Lung (tissue), 11 donors: ENCODE measurements at regions not wholly inside any gene's neighbourhood (a gene's known extent, or its start where the extent isn't known, plus 50 kb on each side); places are given as distances from the start of the nearest gene placed in this dataset.
A peak's percentile ranks its signal among the peaks of the same experiment; 100 is the strongest.

Source experiments
- ATAC-seq: fragments of 200-7000 bp; cut with Tn5 transposase; one replicate; pipeline ENCODE4 v1.9.1; 2020; ENCODE audit warnings: moderate number of reproducible peaks; ENCODE audit not compliant: insufficient read depth, low FRiP score
- DNase-seq, 3 donors: peaks; one replicate each; pipeline ENCODE4 v3.0.0-alpha.2; 2013 to 2017
- H3K27ac ChIP-seq, 2 donors: one replicate each; pipeline ENCODE4 v1.5.1; 2013; ENCODE audit warnings: mild to moderate bottlenecking in 2 of 2, moderate library complexity in 2 of 2, control low read depth in 1 of 2, inconsistent platforms in 1 of 2, low read depth in 1 of 2, low read length in 1 of 2
- H3K27me3 ChIP-seq, 3 donors: one replicate each; pipeline ENCODE4 v1.5.1; 2013; ENCODE audit warnings: low read length in 2 of 3; ENCODE audit not compliant: control insufficient read depth in 3 of 3, insufficient read depth in 3 of 3
- H3K36me3 ChIP-seq, 4 donors: one replicate each; pipeline ENCODE4 v1.5.1; 2013; ENCODE audit warnings: low read length in 4 of 4, mild to moderate bottlenecking in 1 of 4, moderate library complexity in 1 of 4; ENCODE audit not compliant: control insufficient read depth in 4 of 4, insufficient read depth in 4 of 4
- H3K4me1 ChIP-seq, 5 donors: one replicate each; pipeline ENCODE4 v1.5.1; 2013; ENCODE audit warnings: low read length in 5 of 5, mild to moderate bottlenecking in 2 of 5, moderate library complexity in 1 of 5; ENCODE audit not compliant: control insufficient read depth in 5 of 5, insufficient read depth in 5 of 5
- H3K4me3 ChIP-seq: one replicate; pipeline ENCODE4 v1.5.1; 2013; ENCODE audit warnings: mild to moderate bottlenecking, control low read depth, moderate library complexity
- H3K9ac ChIP-seq, 2 donors: one replicate each; pipeline ENCODE4 v1.5.1; 2013; ENCODE audit warnings: low read length in 2 of 2, control low read depth in 1 of 2; ENCODE audit not compliant: insufficient read depth in 1 of 2
- H3K9me3 ChIP-seq, 4 donors: one replicate each; pipeline ENCODE4 v1.5.1; 2013; ENCODE audit warnings: low read length in 3 of 4, mild to moderate bottlenecking in 1 of 4, moderate library complexity in 1 of 4; ENCODE audit not compliant: control insufficient read depth in 4 of 4, insufficient read depth in 3 of 4
- WGBS, 2 donors: extraction: QIAGEN DNeasy Blood & Tissue Kit; methylation state at CpG; one replicate each; pipeline ENCODE4 v1.1.7; 2013; 5-methylcytosine and 5-hydroxymethylcytosine counted together
- TF ChIP-seq, protein P1 (sequence below): IDR thresholded peaks from 2 replicates; pipeline ENCODE4 v1.5.1; 2012; ENCODE audit warnings: mild to moderate bottlenecking; ENCODE audit errors: control extremely low read depth, extremely low read depth
- donor health status: control.
- donor health status: control.
- donor health status: Bipolar disorder and iron deficiency.
- donor health status: healthy.
- donor health status: DM: yes; HTN: yes; CAD: no.

DNA sequence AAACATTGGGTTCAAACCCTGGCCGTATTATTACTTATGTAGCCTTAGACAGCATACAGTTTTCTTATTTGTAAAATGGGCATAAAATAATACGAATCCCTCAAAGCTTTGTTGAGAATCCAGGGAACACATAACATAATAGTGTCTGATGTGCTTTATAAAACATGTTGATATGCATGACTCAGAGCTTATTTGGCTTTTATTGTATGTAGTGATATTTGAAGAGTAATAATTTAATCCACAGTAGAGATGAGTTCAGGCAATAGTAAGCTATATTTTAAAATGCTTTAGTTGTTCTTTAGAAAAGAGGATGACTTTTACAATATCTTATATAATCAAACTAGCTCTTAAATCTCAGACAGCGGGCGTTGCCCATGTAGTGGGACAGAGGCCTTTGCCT is 176.4 kb downstream of the SIM1 start:
- DNase-seq (no peak), ATAC-seq (no peak)
- H3K27ac ChIP-seq: no peak overlapping the region
- TF ChIP-seq, protein P1, sequence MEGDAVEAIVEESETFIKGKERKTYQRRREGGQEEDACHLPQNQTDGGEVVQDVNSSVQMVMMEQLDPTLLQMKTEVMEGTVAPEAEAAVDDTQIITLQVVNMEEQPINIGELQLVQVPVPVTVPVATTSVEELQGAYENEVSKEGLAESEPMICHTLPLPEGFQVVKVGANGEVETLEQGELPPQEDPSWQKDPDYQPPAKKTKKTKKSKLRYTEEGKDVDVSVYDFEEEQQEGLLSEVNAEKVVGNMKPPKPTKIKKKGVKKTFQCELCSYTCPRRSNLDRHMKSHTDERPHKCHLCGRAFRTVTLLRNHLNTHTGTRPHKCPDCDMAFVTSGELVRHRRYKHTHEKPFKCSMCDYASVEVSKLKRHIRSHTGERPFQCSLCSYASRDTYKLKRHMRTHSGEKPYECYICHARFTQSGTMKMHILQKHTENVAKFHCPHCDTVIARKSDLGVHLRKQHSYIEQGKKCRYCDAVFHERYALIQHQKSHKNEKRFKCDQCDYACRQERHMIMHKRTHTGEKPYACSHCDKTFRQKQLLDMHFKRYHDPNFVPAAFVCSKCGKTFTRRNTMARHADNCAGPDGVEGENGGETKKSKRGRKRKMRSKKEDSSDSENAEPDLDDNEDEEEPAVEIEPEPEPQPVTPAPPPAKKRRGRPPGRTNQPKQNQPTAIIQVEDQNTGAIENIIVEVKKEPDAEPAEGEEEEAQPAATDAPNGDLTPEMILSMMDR: no peak
- H3K9me3 ChIP-seq: no peaks in the 10 kb centered on the region
- no peak overlapping the region for H3K4me3 ChIP-seq
- no peaks in the 10 kb centered on the region for H3K27me3 ChIP-seq
- 89 to 94% methylated on average over 4 of the region's 4 CpGs for WGBS, 2 donors
- H3K36me3 ChIP-seq: no peaks in the 10 kb centered on the region
- H3K4me1 ChIP-seq: no peaks in the 10 kb centered on the region
- no peak overlapping the region for H3K9ac ChIP-seq

DNA sequence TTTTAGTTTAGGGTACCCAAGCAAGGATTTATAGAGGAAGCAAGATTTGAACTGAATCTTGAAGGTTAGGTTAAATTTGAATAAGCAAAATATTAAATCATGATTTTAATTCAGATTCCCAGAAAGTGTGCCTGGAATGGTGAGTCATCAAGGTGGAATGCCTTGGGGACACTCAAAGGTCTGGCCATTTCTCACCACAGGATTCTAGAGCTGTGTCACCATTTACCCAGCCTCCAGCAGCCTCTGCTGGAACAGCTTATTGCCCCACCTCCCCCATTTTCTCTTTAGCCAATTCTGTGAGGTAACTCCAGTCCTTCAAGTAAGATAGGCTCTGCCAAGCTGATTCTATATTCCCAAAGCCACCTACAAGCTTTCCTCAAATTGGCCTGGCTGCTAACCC is 181.4 kb downstream of the SIM1 start:
- no peaks in the 10 kb centered on the region for H3K9me3 ChIP-seq
- no peak for ATAC-seq
- TF ChIP-seq, protein P1: no peak
- no peak overlapping the region for H3K9ac ChIP-seq
- H3K4me3 ChIP-seq: no peak overlapping the region
- H3K36me3 ChIP-seq: no peaks in the 10 kb centered on the region
- no peak overlapping the region for H3K27ac ChIP-seq
- peaks cover 0 to 3% (median 0%) of the 10 kb centered on the region in 3 donors for H3K27me3 ChIP-seq
- H3K4me1 ChIP-seq: peaks cover 0 to 6% (median 0%) of the 10 kb centered on the region in 5 donors
- no peak for DNase-seq

DNA sequence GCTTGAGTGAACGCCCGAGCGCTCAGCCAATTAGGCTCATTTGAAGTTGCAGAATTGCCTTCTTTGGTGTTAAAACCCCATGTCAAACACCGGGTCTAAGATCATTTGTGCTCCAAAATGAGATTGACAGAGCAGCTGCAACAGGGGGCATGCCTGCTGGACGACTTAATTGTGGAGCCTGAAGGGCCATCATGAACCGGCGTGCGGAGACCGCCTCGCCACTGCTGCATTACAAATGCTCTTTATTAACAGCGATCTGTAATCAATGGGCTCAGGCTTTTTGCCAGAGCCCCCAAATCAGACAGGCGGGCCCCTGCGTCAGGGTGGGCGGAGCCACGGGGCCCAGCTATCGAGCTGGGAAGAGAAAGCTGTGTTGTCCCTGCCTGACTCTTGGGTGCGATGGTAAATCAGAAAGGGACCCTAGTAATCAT is 183.2 kb downstream of the SIM1 start:
- TF ChIP-seq, protein P1: no peak
- H3K9ac ChIP-seq: no peak overlapping the region
- 14% methylated on average over 17 of the region's 17 CpGs for WGBS, 2 donors
- no peak overlapping the region for H3K27ac ChIP-seq
- H3K4me1 ChIP-seq: peaks cover 0 to 6% (median 0%) of the 10 kb centered on the region in 5 donors
- H3K9me3 ChIP-seq: no peaks in the 10 kb centered on the region
- no peak overlapping the region for H3K4me3 ChIP-seq
- H3K27me3 ChIP-seq: peaks cover 0 to 3% (median 0%) of the 10 kb centered on the region in 3 donors
- DNase-seq (peak in 2 of 3 donors; percentile 4 to 5), ATAC-seq (no peak)
- no peaks in the 10 kb centered on the region for H3K36me3 ChIP-seq
